Erythroblast (primary cell): ENCODE measurements at regions not wholly inside any gene's neighbourhood (a gene's known extent, or its start where the extent isn't known, plus 50 kb on each side); places are given as distances from the start of the nearest gene placed in this dataset.

Experiments used
- GATA1 ChIP-seq: IDR thresholded peaks from 2 replicates; pipeline ENCODE4 v1.6.1; 2011; ENCODE audit warnings: low read depth, mild to moderate bottlenecking, control low read depth, low read length, moderate library complexity
- POLR2A ChIP-seq: IDR thresholded peaks from 2 replicates; pipeline ENCODE4 v1.6.1; 2011; ENCODE audit warnings: mild to moderate bottlenecking, low read length

DNA sequence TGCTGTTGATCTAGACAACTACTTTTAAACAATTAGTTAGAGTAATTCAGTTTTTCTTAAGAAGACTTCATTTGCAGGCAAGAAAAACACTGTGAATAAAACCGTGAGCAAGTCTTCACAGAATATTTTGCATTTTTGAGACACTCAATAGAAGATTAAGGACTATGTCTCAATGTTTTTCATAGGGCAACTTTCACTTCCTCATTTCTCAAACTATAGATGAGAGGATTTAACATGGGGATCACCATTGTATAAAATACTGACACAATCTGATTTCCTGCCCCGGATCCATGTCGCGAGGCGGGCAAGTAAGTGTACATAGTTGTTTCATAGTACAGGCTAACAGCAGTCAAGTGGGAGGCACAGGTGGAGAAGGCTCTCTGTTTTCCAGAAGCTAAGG lies 108.8 kb upstream of the IGSF1 start:
- TF ChIP-seq POLR2A (no peak), GATA1 (no peak)
